ENCODE measurements at regions not wholly inside any gene's neighbourhood (a gene's known extent, or its start where the extent isn't known, plus 50 kb on each side); places are given as distances from the start of the nearest gene placed in this dataset.

- H3K27ac ChIP-seq (ENCODE audit: insufficient read depth, low read length), result no peak overlapping the region
- H3K27me3 ChIP-seq (ENCODE audit: control insufficient read depth, insufficient read depth, low read length), result peaks cover 33% of the 10 kb centered on the region
- H3K4me3 ChIP-seq (replicated peaks in 1 of 4; ENCODE audit: control extremely low read depth in 1 of 4, insufficient read depth in 1 of 4, low read depth in 3 of 4, low read length in 4 of 4), result no peak overlapping the region
- no peaks in the 10 kb centered on the region for H3K36me3 ChIP-seq (ENCODE audit: control insufficient read depth, insufficient read depth, low read length)
- no peaks in the 10 kb centered on the region for H4K20me1 ChIP-seq (ENCODE audit: control insufficient read depth, extremely low read depth, insufficient read depth, low read length)
- H3K9me3 ChIP-seq (ENCODE audit: control insufficient read depth, insufficient read depth, low read depth, low read length), result no peaks in the 10 kb centered on the region
- H3K79me2 ChIP-seq (ENCODE audit: control insufficient read depth, insufficient read depth, low read length), result no peaks in the 10 kb centered on the region
- H3K4me1 ChIP-seq (ENCODE audit: control insufficient read depth, extremely low read depth, insufficient read depth, low read length), result peaks cover 11% of the 10 kb centered on the region
- H2AFZ ChIP-seq (ENCODE audit: low read length), result no peak overlapping the region
- H3K4me2 ChIP-seq (ENCODE audit: extremely low read depth, insufficient read depth, low read length), result no peak overlapping the region
- TF ChIP-seq CTCF (conservative IDR thresholded peaks at IDR 0.05 in 1 of 2, IDR thresholded peaks at IDR 0.05 in 1 of 2; ENCODE audit: low read depth in 1 of 2, low read length in 2 of 2) (no peak), EZH2 (IDR thresholded peaks at IDR 0.05; ENCODE audit: low read length, missing control alignments) (no peak)
- no peak overlapping the region for H3K9ac ChIP-seq (ENCODE audit: insufficient read depth, low read length)
- DNase-seq (ENCODE audit: low read depth in 2 of 2), result no peak
Observed at GRCh38 chr11:126135235-126136176, 72.8 kb upstream of the CDON start.

- TF ChIP-seq EZH2 (IDR thresholded peaks at IDR 0.05; ENCODE audit: low read length, missing control alignments) (no peak), CTCF (conservative IDR thresholded peaks at IDR 0.05 in 1 of 2, IDR thresholded peaks at IDR 0.05 in 1 of 2; ENCODE audit: low read depth in 1 of 2, low read length in 2 of 2) (no peak)
- DNase-seq (ENCODE audit: low read depth in 2 of 2), result no peak
- H3K27ac ChIP-seq (ENCODE audit: insufficient read depth, low read length), result no peak overlapping the region
Observed at GRCh38 chr11:126134461-126135155, 71.9 kb upstream of the CDON start.

GRCh38 chr11:126133901-126134300 lies 71.2 kb upstream of the CDON start:
- no peak overlapping the region for H2AFZ ChIP-seq (ENCODE audit: low read length)

More at GRCh38 chr11:126134461-126135155, 71.9 kb upstream of the CDON start:
- Histone ChIP-seq H3K4me1 (ENCODE audit: control insufficient read depth, extremely low read depth, insufficient read depth, low read length) (peaks cover 4% of the 10 kb centered on the region), H3K36me3 (ENCODE audit: control insufficient read depth, insufficient read depth, low read length) (no peaks in the 10 kb centered on the region), H3K9ac (ENCODE audit: insufficient read depth, low read length) (no peak overlapping the region), H3K79me2 (ENCODE audit: control insufficient read depth, insufficient read depth, low read length) (no peaks in the 10 kb centered on the region), H3K4me3 (replicated peaks in 1 of 4; ENCODE audit: control extremely low read depth in 1 of 4, insufficient read depth in 1 of 4, low read depth in 3 of 4, low read length in 4 of 4) (no peak overlapping the region), H2AFZ (ENCODE audit: low read length) (no peak overlapping the region), H3K9me3 (ENCODE audit: control insufficient read depth, insufficient read depth, low read depth, low read length) (no peaks in the 10 kb centered on the region), H3K27me3 (ENCODE audit: control insufficient read depth, insufficient read depth, low read length) (peaks cover 27% of the 10 kb centered on the region), H3K4me2 (ENCODE audit: extremely low read depth, insufficient read depth, low read length) (no peak overlapping the region), H4K20me1 (ENCODE audit: control insufficient read depth, extremely low read depth, insufficient read depth, low read length) (no peaks in the 10 kb centered on the region)

More at GRCh38 chr11:126133901-126134300, 71.2 kb upstream of the CDON start:
- no peak for DNase-seq (ENCODE audit: low read depth in 2 of 2)
- Histone ChIP-seq H3K4me1 (ENCODE audit: control insufficient read depth, extremely low read depth, insufficient read depth, low read length) (no peaks in the 10 kb centered on the region), H3K9me3 (ENCODE audit: control insufficient read depth, insufficient read depth, low read depth, low read length) (no peaks in the 10 kb centered on the region), H3K9ac (ENCODE audit: insufficient read depth, low read length) (no peak overlapping the region), H3K4me2 (ENCODE audit: extremely low read depth, insufficient read depth, low read length) (no peak overlapping the region), H3K4me3 (replicated peaks in 1 of 4; ENCODE audit: control extremely low read depth in 1 of 4, insufficient read depth in 1 of 4, low read depth in 3 of 4, low read length in 4 of 4) (no peak overlapping the region), H3K36me3 (ENCODE audit: control insufficient read depth, insufficient read depth, low read length) (no peaks in the 10 kb centered on the region), H4K20me1 (ENCODE audit: control insufficient read depth, extremely low read depth, insufficient read depth, low read length) (no peaks in the 10 kb centered on the region), H3K27me3 (ENCODE audit: control insufficient read depth, insufficient read depth, low read length) (peaks cover 25% of the 10 kb centered on the region), H3K27ac (ENCODE audit: insufficient read depth, low read length) (no peak overlapping the region), H3K79me2 (ENCODE audit: control insufficient read depth, insufficient read depth, low read length) (no peaks in the 10 kb centered on the region)
- TF ChIP-seq EZH2 (IDR thresholded peaks at IDR 0.05; ENCODE audit: low read length, missing control alignments) (no peak), CTCF (conservative IDR thresholded peaks at IDR 0.05 in 1 of 2, IDR thresholded peaks at IDR 0.05 in 1 of 2; ENCODE audit: low read depth in 1 of 2, low read length in 2 of 2) (no peak)

Data from fibroblast of lung (primary cell).